SK-N-SH treated with all-trans-retinoic acid at 6 μM for 48 hours (cell line): ENCODE measurements at regions not wholly inside any gene's neighbourhood (a gene's known extent, or its start where the extent isn't known, plus 50 kb on each side); places are given as distances from the start of the nearest gene placed in this dataset.

ENCODE experiments used
- ATAC-seq: fragments of 200-7000 bp; cut with Tn5 transposase; 3 replicates; pipeline ENCODE4 v1.9.1; 2020; ENCODE audit warnings: mild to moderate bottlenecking, moderate library complexity
- ARNTL ChIP-seq: fragments of 450-650 bp; formaldehyde crosslinking; IDR thresholded peaks from 2 replicates; pipeline ENCODE4 v1.5.0; 2020; ENCODE audit warnings: low read depth, mild to moderate bottlenecking, moderate library complexity, borderline replicate concordance
- BACH2 ChIP-seq: fragments of 250-450 bp; sonication (Bioruptor Pico); IDR thresholded peaks from 2 replicates; pipeline ENCODE4 v1.9.0; 2021; ENCODE audit warnings: mild to moderate bottlenecking, borderline replicate concordance
- CREB5 ChIP-seq: fragments of 250-450 bp; sonication (Bioruptor Pico); IDR thresholded peaks from 2 replicates; pipeline ENCODE4 v1.5.1; 2020; ENCODE audit warnings: low read depth, mild to moderate bottlenecking, moderate library complexity
- CSDC2 ChIP-seq: fragments of 250-450 bp; sonication (Bioruptor Pico); IDR thresholded peaks from 2 replicates; pipeline ENCODE4 v1.5.0; 2020; ENCODE audit warnings: mild to moderate bottlenecking, moderate library complexity
- CSRNP3 ChIP-seq: fragments of 250-450 bp; sonication (Bioruptor Pico); IDR thresholded peaks from 2 replicates; pipeline ENCODE4 v1.5.1; 2021; ENCODE audit warnings: mild to moderate bottlenecking, moderate library complexity
- ESRRG ChIP-seq: fragments of 250-450 bp; sonication (Bioruptor Pico); IDR thresholded peaks from 2 replicates; pipeline ENCODE4 v1.6.1; 2021; ENCODE audit warnings: mild to moderate bottlenecking
- GLIS3 ChIP-seq: fragments of 250-450 bp; sonication (Bioruptor Pico); IDR thresholded peaks from 2 replicates; pipeline ENCODE4 v1.5.0; 2020; ENCODE audit warnings: mild to moderate bottlenecking, moderate library complexity
- ISL1 ChIP-seq: fragments of 250-450 bp; sonication (Bioruptor Pico); IDR thresholded peaks from 2 replicates; pipeline ENCODE4 v2.1.2; 2022; ENCODE audit warnings: mild to moderate bottlenecking, moderate library complexity
- OSR1 ChIP-seq: fragments of 250-450 bp; sonication (Bioruptor Pico); IDR thresholded peaks from 2 replicates; pipeline ENCODE4 v1.8.0; 2022; ENCODE audit warnings: moderate library complexity, mild to moderate bottlenecking, inconsistent platforms
- PATZ1 ChIP-seq: fragments of 250-450 bp; sonication (Bioruptor Pico); IDR thresholded peaks from 2 replicates; pipeline ENCODE4 v1.8.0; 2020; ENCODE audit warnings: mild to moderate bottlenecking, moderate library complexity, borderline replicate concordance
- POU6F1 ChIP-seq: fragments of 250-450 bp; sonication (Bioruptor Pico); IDR thresholded peaks from 2 replicates; pipeline ENCODE4 v1.8.0; 2021; ENCODE audit warnings: low read depth, mild to moderate bottlenecking, moderate library complexity, borderline replicate concordance
- PPARA ChIP-seq: fragments of 250-450 bp; sonication (Bioruptor Pico); IDR thresholded peaks from 2 replicates; pipeline ENCODE4 v1.5.0; 2020; ENCODE audit warnings: mild to moderate bottlenecking, borderline replicate concordance
- RARB ChIP-seq: fragments of 250-450 bp; sonication (Bioruptor Pico); IDR thresholded peaks from 2 replicates; pipeline ENCODE4 v1.8.0; 2021; ENCODE audit warnings: mild to moderate bottlenecking, moderate library complexity
- SNAI2 ChIP-seq: fragments of 250-450 bp; sonication (Bioruptor Pico); IDR thresholded peaks from 2 replicates; pipeline ENCODE4 v1.5.0; 2020; ENCODE audit warnings: mild to moderate bottlenecking, moderate library complexity
- TCF4 ChIP-seq: fragments of 250-450 bp; sonication (Bioruptor Pico); IDR thresholded peaks from 2 replicates; pipeline ENCODE4 v1.8.0; 2021; ENCODE audit warnings: mild to moderate bottlenecking, moderate library complexity, borderline replicate concordance
- TOX ChIP-seq: fragments of 250-450 bp; sonication (Bioruptor Pico); IDR thresholded peaks from 2 replicates; pipeline ENCODE4 v1.8.0; 2021; ENCODE audit warnings: mild to moderate bottlenecking, moderate library complexity, borderline replicate concordance
- TSHZ2 ChIP-seq: fragments of 250-450 bp; sonication (Bioruptor Pico); IDR thresholded peaks from 2 replicates; pipeline ENCODE4 v1.5.0; 2020; ENCODE audit warnings: mild to moderate bottlenecking, moderate library complexity
- ZFP3 ChIP-seq: fragments of 250-450 bp; sonication (Bioruptor Pico); IDR thresholded peaks from 2 replicates; pipeline ENCODE4 v1.5.0; 2020; ENCODE audit warnings: mild to moderate bottlenecking, moderate library complexity
- ZFP30 ChIP-seq: fragments of 450-650 bp; formaldehyde crosslinking; IDR thresholded peaks from 2 replicates; pipeline ENCODE4 v1.5.0; 2022; ENCODE audit warnings: mild to moderate bottlenecking, moderate library complexity
- ZNF565 ChIP-seq: fragments of 450-650 bp; formaldehyde crosslinking; conservative IDR thresholded peaks from 2 replicates; pipeline ENCODE4 v1.5.0; 2020; ENCODE audit warnings: low read depth, mild to moderate bottlenecking, moderate library complexity
- ZNF70 ChIP-seq: fragments of 450-650 bp; formaldehyde crosslinking; IDR thresholded peaks from 2 replicates; pipeline ENCODE4 v1.5.0; 2020; ENCODE audit warnings: mild to moderate bottlenecking, moderate library complexity
- ZNF8 ChIP-seq: fragments of 450-650 bp; formaldehyde crosslinking; IDR thresholded peaks from 2 replicates; pipeline ENCODE4 v1.5.0; 2020; ENCODE audit warnings: mild to moderate bottlenecking, moderate library complexity

- TF ChIP-seq BACH2 (CRISPR knock-in tag) (no peak), ZNF70 (CRISPR knock-in tag) (no peak), ARNTL (CRISPR knock-in tag) (no peak), RARB (CRISPR knock-in tag) (no peak), ZFP30 (no peak), POU6F1 (CRISPR knock-in tag) (no peak), ZNF8 (CRISPR knock-in tag) (no peak), PPARA (no peak), ISL1 (CRISPR knock-in tag) (no peak), ZFP3 (CRISPR knock-in tag) (no peak), ZNF565 (CRISPR knock-in tag) (no peak), TCF4 (no peak), CREB5 (CRISPR knock-in tag) (no peak), CSDC2 (CRISPR knock-in tag) (no peak)
- TF ChIP-seq, all 23 proteins: peak for 0
- no peak for ATAC-seq
Measured at GRCh38 chr2:53353135-53354114, 414.2 kb upstream of the CHAC2 start.

GRCh38 chr2:53347269-53347668, 420.3 kb upstream of the CHAC2 start:
- TF ChIP-seq TCF4 = no peak
- TF ChIP-seq ZFP3 (CRISPR knock-in tag) = no peak
- TF ChIP-seq ESRRG (CRISPR knock-in tag) = no peak
- no peak for TF ChIP-seq TSHZ2
- TF ChIP-seq ZNF70 (CRISPR knock-in tag) = no peak
- TF ChIP-seq BACH2 (CRISPR knock-in tag) = no peak
- TF ChIP-seq TOX = no peak
- no peak for TF ChIP-seq OSR1 (CRISPR knock-in tag)
- no peak for TF ChIP-seq POU6F1 (CRISPR knock-in tag)
- TF ChIP-seq ZNF8 (CRISPR knock-in tag) = no peak
- no peak for TF ChIP-seq GLIS3 (CRISPR knock-in tag)
- no peak for TF ChIP-seq CREB5 (CRISPR knock-in tag)
- ATAC-seq = no peak

- no peak for ATAC-seq
- TF ChIP-seq CSDC2 (CRISPR knock-in tag) (no peak), SNAI2 (CRISPR knock-in tag) (no peak), PATZ1 (no peak), OSR1 (CRISPR knock-in tag) (no peak), CSRNP3 (CRISPR knock-in tag) (no peak), ISL1 (CRISPR knock-in tag) (no peak), ZNF8 (CRISPR knock-in tag) (no peak), ZNF565 (CRISPR knock-in tag) (no peak), BACH2 (CRISPR knock-in tag) (no peak), ESRRG (CRISPR knock-in tag) (no peak), TCF4 (no peak), ARNTL (CRISPR knock-in tag) (no peak), CREB5 (CRISPR knock-in tag) (no peak), RARB (CRISPR knock-in tag) (no peak), ZFP3 (CRISPR knock-in tag) (no peak)
Measured at GRCh38 chr2:53342248-53342647, 425.4 kb upstream of the CHAC2 start.
